ENCODE measurements at regions not wholly inside any gene's neighbourhood (a gene's known extent, or its start where the extent isn't known, plus 50 kb on each side); places are given as distances from the start of the nearest gene placed in this dataset.

GRCh38 chr20:61045091-61045490 is 207.0 kb upstream of the CDH4 start:
- Histone ChIP-seq H3K4me3 (ENCODE audit: low read length) (no peak overlapping the region), H3K9me2 (replicated peaks; ENCODE audit: insufficient read depth, low read length) (no peaks in the 10 kb centered on the region), H3K4me1 (ENCODE audit: low read length) (no peaks in the 10 kb centered on the region), H3K4me2 (ENCODE audit: low read depth, low read length) (no peak overlapping the region), H3F3A (ENCODE audit: insufficient read depth, low read length) (no peaks in the 10 kb centered on the region), H3K36me3 (replicated peaks; ENCODE audit: insufficient read depth, low read length) (no peaks in the 10 kb centered on the region), H3K9ac (ENCODE audit: low read length) (no peak overlapping the region), H3K27ac (ENCODE audit: low read length) (no peak overlapping the region), H3K79me2 (ENCODE audit: low read length) (no peaks in the 10 kb centered on the region), H3K9me3 (replicated peaks; ENCODE audit: insufficient read depth, low read length) (no peaks in the 10 kb centered on the region), H2AFZ (ENCODE audit: low read length) (no peak overlapping the region), H3K27me3 (replicated peaks; ENCODE audit: insufficient read depth, low read length) (peaks cover 10% of the 10 kb centered on the region), H4K20me1 (ENCODE audit: insufficient read depth, low read length) (no peaks in the 10 kb centered on the region)
- no peak for DNase-seq
- TF ChIP-seq CTCF (IDR thresholded peaks at IDR 0.05; ENCODE audit: low read length) (no peak), EZH2 (optimal IDR thresholded peaks at IDR 0.05; ENCODE audit: low read depth, low read length) (no peak), EZH2phosphoT487 (IDR thresholded peaks at IDR 0.05; ENCODE audit: low read length) (no peak)

- H4K20me1 ChIP-seq (ENCODE audit: insufficient read depth, low read length): no peaks in the 10 kb centered on the region
- H3K36me3 ChIP-seq (replicated peaks; ENCODE audit: insufficient read depth, low read length): no peaks in the 10 kb centered on the region
- no peak overlapping the region for H3K4me2 ChIP-seq (ENCODE audit: low read depth, low read length)
- H3F3A ChIP-seq (ENCODE audit: insufficient read depth, low read length): no peaks in the 10 kb centered on the region
- H3K4me3 ChIP-seq (ENCODE audit: low read length): no peak overlapping the region
- no peak overlapping the region for H3K27ac ChIP-seq (ENCODE audit: low read length)
- H3K27me3 ChIP-seq (replicated peaks; ENCODE audit: insufficient read depth, low read length): peaks cover 10% of the 10 kb centered on the region
- DNase-seq: no peak
- H3K4me1 ChIP-seq (ENCODE audit: low read length): no peaks in the 10 kb centered on the region
- TF ChIP-seq EZH2phosphoT487 (IDR thresholded peaks at IDR 0.05; ENCODE audit: low read length): no peak
- TF ChIP-seq EZH2 (optimal IDR thresholded peaks at IDR 0.05; ENCODE audit: low read depth, low read length): no peak
- TF ChIP-seq CTCF (IDR thresholded peaks at IDR 0.05; ENCODE audit: low read length): no peak
- no peaks in the 10 kb centered on the region for H3K9me2 ChIP-seq (replicated peaks; ENCODE audit: insufficient read depth, low read length)
- no peaks in the 10 kb centered on the region for H3K9me3 ChIP-seq (replicated peaks; ENCODE audit: insufficient read depth, low read length)
- no peaks in the 10 kb centered on the region for H3K79me2 ChIP-seq (ENCODE audit: low read length)
- H3K9ac ChIP-seq (ENCODE audit: low read length): no peak overlapping the region
- no peak overlapping the region for H2AFZ ChIP-seq (ENCODE audit: low read length)
Measured at GRCh38 chr20:61045876-61046585, 206.0 kb upstream of the CDH4 start.

- no peaks in the 10 kb centered on the region for H3K9me3 ChIP-seq (replicated peaks; ENCODE audit: insufficient read depth, low read length)
Measured at GRCh38 chr20:61046721-61047351, 205.2 kb upstream of the CDH4 start.

More at GRCh38 chr20:61046721-61047351, 205.2 kb upstream of the CDH4 start:
- H3K4me1 ChIP-seq (ENCODE audit: low read length): no peaks in the 10 kb centered on the region
- H4K20me1 ChIP-seq (ENCODE audit: insufficient read depth, low read length): no peaks in the 10 kb centered on the region
- no peaks in the 10 kb centered on the region for H3K36me3 ChIP-seq (replicated peaks; ENCODE audit: insufficient read depth, low read length)
- H3K27me3 ChIP-seq (replicated peaks; ENCODE audit: insufficient read depth, low read length): peaks cover 13% of the 10 kb centered on the region
- TF ChIP-seq EZH2 (optimal IDR thresholded peaks at IDR 0.05; ENCODE audit: low read depth, low read length) (no peak), CTCF (IDR thresholded peaks at IDR 0.05; ENCODE audit: low read length) (no peak), EZH2phosphoT487 (IDR thresholded peaks at IDR 0.05; ENCODE audit: low read length) (no peak)
- no peaks in the 10 kb centered on the region for H3K9me2 ChIP-seq (replicated peaks; ENCODE audit: insufficient read depth, low read length)
- no peak overlapping the region for H3K9ac ChIP-seq (ENCODE audit: low read length)
- DNase-seq: no peak
- H3K79me2 ChIP-seq (ENCODE audit: low read length): no peaks in the 10 kb centered on the region
- H3K4me2 ChIP-seq (ENCODE audit: low read depth, low read length): no peak overlapping the region
- no peak overlapping the region for H2AFZ ChIP-seq (ENCODE audit: low read length)
- no peaks in the 10 kb centered on the region for H3F3A ChIP-seq (ENCODE audit: insufficient read depth, low read length)
- no peak overlapping the region for H3K4me3 ChIP-seq (ENCODE audit: low read length)
- H3K27ac ChIP-seq (ENCODE audit: low read length): no peak overlapping the region
